HEK293 (cell line): ENCODE measurements at regions not wholly inside any gene's neighbourhood (a gene's known extent, or its start where the extent isn't known, plus 50 kb on each side); places are given as distances from the start of the nearest gene placed in this dataset.

ENCODE experiments used
- CTCF ChIA-PET: fragments of 350-600 bp; formaldehyde crosslinking; extraction: SDS; loops from one replicate; lab custom pipeline; 2021; ENCODE audit warnings: antibody characterized with exemption; lab: Yijun Ruan, JAX
- POLR2A ChIA-PET: fragments of 300-600 bp; formaldehyde crosslinking; extraction: SDS; loops from one replicate; lab custom pipeline; 2020; ENCODE audit warnings: antibody characterized with exemption, inconsistent platforms; lab: Yijun Ruan, JAX
- H3K27ac ChIP-seq: fragments of 200-500 bp; sonication (Bioruptor generic); 2 replicates; pipeline ENCODE4 v1.5.1; 2014; ENCODE audit warnings: low read depth, low read length, control low read depth, inconsistent platforms; ENCODE audit errors: extremely low read depth
- H3K36me3 ChIP-seq, 2 experiments: fragments of 200-500 bp in 1 of 2; sonication (Bioruptor generic) in 1 of 2; 1 replicate in 1 of 2; 2 replicates in 1 of 2; pipeline ENCODE4 v1.5.1; 2014 to 2017; ENCODE audit warnings: inconsistent platforms in 2 of 2, low read length in 2 of 2; ENCODE audit not compliant: control insufficient read depth in 2 of 2, insufficient read depth in 1 of 2
- H3K4me1 ChIP-seq: fragments of 200-500 bp; sonication (Bioruptor generic); 2 replicates; pipeline ENCODE4 v1.5.1; 2014; ENCODE audit warnings: mild to moderate bottlenecking, low read length, inconsistent platforms; ENCODE audit not compliant: control insufficient read depth, insufficient read depth
- H3K4me3 ChIP-seq: 2 replicates; pipeline ENCODE4 v1.5.1; 2011; ENCODE audit warnings: low read depth, mild to moderate bottlenecking, control low read depth, low read length, moderate library complexity
- H3K9me3 ChIP-seq: fragments of 200-500 bp; sonication (Bioruptor generic); 2 replicates; pipeline ENCODE4 v1.5.1; 2014; ENCODE audit warnings: low read depth, low read length, inconsistent platforms; ENCODE audit not compliant: control insufficient read depth, insufficient read depth
- KLF1 ChIP-seq: fragments of 450-650 bp; formaldehyde crosslinking; IDR thresholded peaks from 2 replicates; pipeline ENCODE4 v1.5.1; 2016; ENCODE audit warnings: missing biosample characterization, missing genetic modification characterization
- ZBTB8A ChIP-seq: fragments of 450-650 bp; formaldehyde crosslinking; IDR thresholded peaks from 2 replicates; pipeline ENCODE4 v1.5.1; 2016; ENCODE audit warnings: missing biosample characterization, missing genetic modification characterization
- ZNF114 ChIP-seq: fragments of 450-650 bp; formaldehyde crosslinking; IDR thresholded peaks from 2 replicates; pipeline ENCODE4 v1.5.0; 2017; ENCODE audit warnings: missing biosample characterization, missing genetic modification characterization
- ZNF138 ChIP-seq: fragments of 450-650 bp; formaldehyde crosslinking; IDR thresholded peaks from 2 replicates; pipeline ENCODE4 v1.5.1; 2016; ENCODE audit warnings: missing biosample characterization, missing genetic modification characterization, borderline replicate concordance
- ZNF18 ChIP-seq: fragments of 450-650 bp; formaldehyde crosslinking; IDR thresholded peaks from 2 replicates; pipeline ENCODE4 v1.5.1; 2016; ENCODE audit warnings: missing biosample characterization, missing genetic modification characterization
- ZNF223 ChIP-seq: fragments of 450-650 bp; formaldehyde crosslinking; IDR thresholded peaks from 2 replicates; pipeline ENCODE4 v1.5.1; 2016; ENCODE audit warnings: missing biosample characterization, missing genetic modification characterization
- ZNF24 ChIP-seq: fragments of 450-650 bp; formaldehyde crosslinking; IDR thresholded peaks from 2 replicates; pipeline ENCODE4 v1.5.1; 2016; ENCODE audit warnings: missing biosample characterization, missing genetic modification characterization
- ZNF248 ChIP-seq: fragments of 450-650 bp; formaldehyde crosslinking; IDR thresholded peaks from 2 replicates; pipeline ENCODE4 v1.5.1; 2017; ENCODE audit warnings: missing biosample characterization, missing genetic modification characterization
- ZNF324 ChIP-seq: fragments of 450-650 bp; formaldehyde crosslinking; IDR thresholded peaks from 2 replicates; pipeline ENCODE4 v1.5.1; 2016; ENCODE audit warnings: missing biosample characterization, missing genetic modification characterization
- ZNF335 ChIP-seq: fragments of 450-650 bp; formaldehyde crosslinking; conservative IDR thresholded peaks from 2 replicates; pipeline ENCODE4 v1.5.1; 2016; ENCODE audit warnings: missing biosample characterization, missing genetic modification characterization
- ZNF518A ChIP-seq: fragments of 450-650 bp; formaldehyde crosslinking; conservative IDR thresholded peaks from 2 replicates; pipeline ENCODE4 v1.5.1; 2016; ENCODE audit warnings: low read depth, missing biosample characterization, missing genetic modification characterization
- ZNF585B ChIP-seq: fragments of 450-650 bp; formaldehyde crosslinking; IDR thresholded peaks from 2 replicates; pipeline ENCODE4 v1.5.1; 2016; ENCODE audit warnings: missing biosample characterization, missing genetic modification characterization
- ZNF768 ChIP-seq: fragments of 450-650 bp; formaldehyde crosslinking; IDR thresholded peaks from 2 replicates; pipeline ENCODE4 v1.5.1; 2018; ENCODE audit warnings: missing biosample characterization, mild to moderate bottlenecking, missing genetic modification characterization
- TF ChIP-seq, protein P1 (sequence below): fragments of 450-650 bp; formaldehyde crosslinking; IDR thresholded peaks from 2 replicates; pipeline ENCODE4 v1.5.1; 2016; ENCODE audit warnings: missing biosample characterization, missing genetic modification characterization

DNA sequence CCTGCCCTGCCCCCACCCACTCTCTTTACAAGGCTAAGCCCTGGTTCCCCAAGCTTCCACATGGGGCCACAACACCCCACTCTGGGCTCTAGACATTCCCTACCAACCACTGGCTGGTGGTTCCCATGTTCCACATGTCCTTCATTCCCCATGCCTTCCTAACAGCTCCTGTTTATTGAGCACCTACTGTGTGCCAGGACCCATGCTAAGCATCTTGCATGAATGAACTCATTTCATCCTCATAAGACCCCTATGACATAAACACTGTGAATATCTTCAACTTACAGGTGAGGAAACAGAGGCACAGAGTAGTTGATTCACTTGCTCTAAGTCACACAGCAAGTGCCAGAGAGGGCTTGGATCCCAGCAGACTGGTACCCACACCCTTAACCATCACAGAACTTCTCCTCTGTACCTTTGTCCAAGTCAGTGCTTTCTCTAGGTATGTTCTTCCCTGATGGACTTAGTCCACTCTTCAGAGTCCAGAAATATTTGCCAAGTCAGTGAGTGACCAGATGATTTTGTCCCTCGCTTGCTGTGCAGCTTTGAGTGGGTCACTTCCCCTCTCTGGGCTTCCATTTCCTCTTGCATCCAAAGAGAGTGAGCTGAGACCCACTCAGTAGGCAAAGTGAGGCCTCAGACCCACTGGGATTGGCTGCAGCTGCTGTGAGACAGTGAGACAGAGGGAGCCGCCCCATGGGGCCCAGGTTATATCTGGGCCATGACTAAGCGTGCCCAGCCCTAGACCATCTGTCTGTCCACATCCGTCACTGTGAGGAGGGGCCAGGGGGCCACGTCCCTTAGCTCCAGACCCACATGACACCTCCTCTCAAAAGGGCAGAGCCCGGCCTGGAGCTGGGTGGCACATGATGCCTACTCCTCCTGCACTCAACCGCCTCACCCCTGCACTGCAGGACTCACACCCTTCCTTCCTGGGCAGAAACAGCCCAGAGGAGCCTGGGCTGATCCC lies 132.4 kb downstream of the MN1 start (continued):
- TF ChIP-seq, protein P1, sequence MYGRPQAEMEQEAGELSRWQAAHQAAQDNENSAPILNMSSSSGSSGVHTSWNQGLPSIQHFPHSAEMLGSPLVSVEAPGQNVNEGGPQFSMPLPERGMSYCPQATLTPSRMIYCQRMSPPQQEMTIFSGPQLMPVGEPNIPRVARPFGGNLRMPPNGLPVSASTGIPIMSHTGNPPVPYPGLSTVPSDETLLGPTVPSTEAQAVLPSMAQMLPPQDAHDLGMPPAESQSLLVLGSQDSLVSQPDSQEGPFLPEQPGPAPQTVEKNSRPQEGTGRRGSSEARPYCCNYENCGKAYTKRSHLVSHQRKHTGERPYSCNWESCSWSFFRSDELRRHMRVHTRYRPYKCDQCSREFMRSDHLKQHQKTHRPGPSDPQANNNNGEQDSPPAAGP (tag by site-specific recombination) = peak; percentile 89
- TF ChIP-seq ZNF138 (no peak), ZNF585B (tag by site-specific recombination) (no peak), ZNF24 (tag by site-specific recombination) (no peak), ZNF335 (no peak), KLF1 (tag by site-specific recombination) (peak; percentile 64), ZNF324 (no peak), ZNF18 (tag by site-specific recombination) (no peak), ZNF248 (tag by site-specific recombination) (no peak), ZNF223 (tag by site-specific recombination) (no peak), ZNF114 (tag by site-specific recombination) (no peak), ZNF518A (tag by site-specific recombination) (no peak)

DNA sequence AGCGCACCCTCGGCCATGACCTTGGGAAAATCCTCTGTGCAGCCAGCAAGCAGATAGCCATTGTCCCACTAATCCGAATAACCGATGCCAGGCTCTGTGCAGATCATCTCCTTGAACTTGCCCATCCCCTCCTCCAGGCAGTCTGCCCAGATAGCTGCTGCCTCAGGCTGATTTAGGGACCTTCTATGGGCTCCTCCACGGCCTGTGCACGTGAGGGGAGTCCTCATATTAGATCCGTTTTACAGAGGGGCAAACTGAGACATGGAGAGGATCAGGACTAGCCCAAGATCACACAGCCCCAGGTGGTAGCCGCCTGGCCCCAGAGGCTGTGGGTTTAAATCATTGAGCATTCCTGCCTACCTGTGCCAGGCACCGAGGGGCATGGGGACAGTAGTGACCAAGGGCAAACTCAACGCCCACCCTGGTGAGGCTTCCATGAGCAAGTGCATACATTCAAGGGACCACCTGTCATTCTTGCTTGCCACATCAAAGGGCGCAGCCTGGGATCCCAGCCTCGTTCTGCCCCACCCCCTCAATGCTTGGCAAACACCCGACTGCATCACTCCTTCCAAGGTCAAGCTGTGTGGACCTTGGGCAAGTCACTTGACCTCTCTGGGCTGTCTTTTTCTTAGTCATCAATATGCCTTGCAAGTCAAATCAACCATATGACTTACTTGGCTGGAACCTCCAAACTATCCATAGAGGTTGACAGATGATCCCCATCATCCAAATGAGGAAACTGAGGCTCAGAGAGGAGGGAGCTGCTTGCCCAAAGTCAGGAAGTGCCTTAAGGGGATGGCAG lies 131.6 kb downstream of the MN1 start:
- H3K4me3 ChIP-seq = no peak overlapping the region
- CTCF ChIA-PET = interaction anchor here (0.7 kb wide), 1 partner anchor 75 kb away, joined by 3 read pairs; no protein-coding TSS in a partner anchor
- no peaks in the 10 kb centered on the region for H3K36me3 ChIP-seq
- H3K9me3 ChIP-seq = no peaks in the 10 kb centered on the region
- TF ChIP-seq ZBTB8A (no peak), ZNF768 (tag by site-specific recombination) (peak; percentile 88)
- no peak overlapping the region for H3K27ac ChIP-seq
- POLR2A ChIA-PET = interaction anchor here (1.0 to 1.3 kb wide), 2 partner anchors 50 to 93 kb away, joined by 3 to 4 read pairs; no protein-coding TSS in a partner anchor
- peaks cover 3% of the 10 kb centered on the region for H3K4me1 ChIP-seq
